ENCODE measurements at regions not wholly inside any gene's neighbourhood (a gene's known extent, or its start where the extent isn't known, plus 50 kb on each side); places are given as distances from the start of the nearest gene placed in this dataset.

DNA sequence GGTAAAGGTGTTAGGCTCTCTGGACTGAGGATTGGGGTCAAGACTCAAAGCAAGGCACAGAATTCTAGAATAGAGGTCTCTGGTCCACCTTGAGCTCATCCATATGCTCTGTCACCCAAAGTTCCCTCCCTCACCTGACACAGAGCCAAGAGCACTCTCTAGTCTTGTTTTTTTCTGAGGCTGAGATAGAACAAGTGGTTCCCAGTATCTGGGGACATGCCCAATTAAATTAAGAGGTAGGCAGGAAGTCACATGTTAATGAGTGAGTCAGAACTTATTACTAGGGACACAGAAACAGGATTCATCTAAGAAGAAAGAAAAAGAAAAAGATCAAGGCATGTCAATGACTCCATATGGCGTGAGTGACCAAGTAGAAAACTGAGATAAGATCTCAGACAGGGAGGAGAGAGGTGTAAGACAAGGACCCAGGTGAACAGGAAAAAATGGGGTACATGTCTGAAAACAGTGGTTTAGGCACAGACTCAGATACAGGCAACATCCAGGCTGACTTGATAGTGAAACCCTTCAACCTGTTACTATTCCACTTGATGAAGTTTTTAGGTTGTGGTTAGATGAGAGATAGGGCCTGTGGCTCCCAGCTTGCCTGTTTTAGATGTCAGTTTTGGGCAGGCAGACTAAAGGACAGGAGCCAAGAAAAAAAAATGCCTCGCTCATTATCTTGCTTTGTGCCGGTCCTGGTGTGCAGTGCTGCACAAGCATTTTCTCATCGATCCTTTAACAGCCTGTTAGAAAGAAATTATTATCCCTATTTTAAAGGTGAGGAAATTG, 609.9 kb downstream of the CCSER2 start:
- H3K4me1 ChIP-seq (ENCODE audit: insufficient read depth) = no peaks in the 10 kb centered on the region
- ATAC-seq (no peak), DNase-seq (ENCODE audit: low spot score) (no peak)
- Mint-ChIP-seq H3K27ac (no peak overlapping the region), H3K4me1 (peaks cover 7% of the 10 kb centered on the region), H3K4me3 (no peak overlapping the region), H3K27me3 (ENCODE audit: insufficient read depth, low read depth, poor library complexity) (no peaks in the 10 kb centered on the region), H3K36me3 (ENCODE audit: low read depth) (peaks cover 4% of the 10 kb centered on the region; the same call in 2 of the 3 replicates), H3K9me3 (peaks cover 87% of the 10 kb centered on the region)
- H3K9me2 ChIP-seq (ENCODE audit: insufficient read depth) = 0 out of 2 replicates have a peak, but pooled peaks cover 3% of the 10 kb centered on the region
- H3K4me3 ChIP-seq = no peak overlapping the region
- H3K27me3 ChIP-seq (ENCODE audit: insufficient read depth) = no peaks in the 10 kb centered on the region
- no peak overlapping the region for H3K4me2 ChIP-seq
- H2AFZ ChIP-seq = no peak overlapping the region
- H3K27ac ChIP-seq (ENCODE audit: low read depth) = no peak overlapping the region
- no peaks in the 10 kb centered on the region for H3F3A ChIP-seq (replicated peaks; ENCODE audit: low read depth)
- no peaks in the 10 kb centered on the region for H3K79me2 ChIP-seq (replicated peaks; ENCODE audit: insufficient read depth)
- no peaks in the 10 kb centered on the region for H4K20me1 ChIP-seq (replicated peaks; ENCODE audit: insufficient read depth)
- H3K36me3 ChIP-seq (ENCODE audit: insufficient read depth) = no peaks in the 10 kb centered on the region
- TF ChIP-seq, protein P1, sequence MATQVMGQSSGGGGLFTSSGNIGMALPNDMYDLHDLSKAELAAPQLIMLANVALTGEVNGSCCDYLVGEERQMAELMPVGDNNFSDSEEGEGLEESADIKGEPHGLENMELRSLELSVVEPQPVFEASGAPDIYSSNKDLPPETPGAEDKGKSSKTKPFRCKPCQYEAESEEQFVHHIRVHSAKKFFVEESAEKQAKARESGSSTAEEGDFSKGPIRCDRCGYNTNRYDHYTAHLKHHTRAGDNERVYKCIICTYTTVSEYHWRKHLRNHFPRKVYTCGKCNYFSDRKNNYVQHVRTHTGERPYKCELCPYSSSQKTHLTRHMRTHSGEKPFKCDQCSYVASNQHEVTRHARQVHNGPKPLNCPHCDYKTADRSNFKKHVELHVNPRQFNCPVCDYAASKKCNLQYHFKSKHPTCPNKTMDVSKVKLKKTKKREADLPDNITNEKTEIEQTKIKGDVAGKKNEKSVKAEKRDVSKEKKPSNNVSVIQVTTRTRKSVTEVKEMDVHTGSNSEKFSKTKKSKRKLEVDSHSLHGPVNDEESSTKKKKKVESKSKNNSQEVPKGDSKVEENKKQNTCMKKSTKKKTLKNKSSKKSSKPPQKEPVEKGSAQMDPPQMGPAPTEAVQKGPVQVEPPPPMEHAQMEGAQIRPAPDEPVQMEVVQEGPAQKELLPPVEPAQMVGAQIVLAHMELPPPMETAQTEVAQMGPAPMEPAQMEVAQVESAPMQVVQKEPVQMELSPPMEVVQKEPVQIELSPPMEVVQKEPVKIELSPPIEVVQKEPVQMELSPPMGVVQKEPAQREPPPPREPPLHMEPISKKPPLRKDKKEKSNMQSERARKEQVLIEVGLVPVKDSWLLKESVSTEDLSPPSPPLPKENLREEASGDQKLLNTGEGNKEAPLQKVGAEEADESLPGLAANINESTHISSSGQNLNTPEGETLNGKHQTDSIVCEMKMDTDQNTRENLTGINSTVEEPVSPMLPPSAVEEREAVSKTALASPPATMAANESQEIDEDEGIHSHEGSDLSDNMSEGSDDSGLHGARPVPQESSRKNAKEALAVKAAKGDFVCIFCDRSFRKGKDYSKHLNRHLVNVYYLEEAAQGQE (IDR thresholded peaks at IDR 0.05; ENCODE audit: unreplicated experiment) = no peak
- no peak for TF ChIP-seq ZNF114 (CRISPR knock-in tag; IDR thresholded peaks at IDR 0.05)
- TF ChIP-seq NANOG (IDR thresholded peaks at IDR 0.05; ENCODE audit: borderline replicate concordance) = no peak
- no peak for TF ChIP-seq ZNF331 (CRISPR knock-in tag; IDR thresholded peaks at IDR 0.05; ENCODE audit: low read depth)
- TF ChIP-seq CREB1 (CRISPR knock-in tag; IDR thresholded peaks at IDR 0.05; ENCODE audit: low read depth) = no peak
- TF ChIP-seq POLR2AphosphoS5 (IDR thresholded peaks at IDR 0.05; ENCODE audit: low read depth) = no peak
- no peak for TF ChIP-seq EZH2phosphoT487 (IDR thresholded peaks at IDR 0.05; ENCODE audit: unreplicated experiment)
- TF ChIP-seq JUNB (IDR thresholded peaks at IDR 0.05; ENCODE audit: unreplicated experiment) = no peak
- no peak for TF ChIP-seq EZH2 (IDR thresholded peaks at IDR 0.05; ENCODE audit: low read depth, unreplicated experiment)
- TF ChIP-seq, protein P2, sequence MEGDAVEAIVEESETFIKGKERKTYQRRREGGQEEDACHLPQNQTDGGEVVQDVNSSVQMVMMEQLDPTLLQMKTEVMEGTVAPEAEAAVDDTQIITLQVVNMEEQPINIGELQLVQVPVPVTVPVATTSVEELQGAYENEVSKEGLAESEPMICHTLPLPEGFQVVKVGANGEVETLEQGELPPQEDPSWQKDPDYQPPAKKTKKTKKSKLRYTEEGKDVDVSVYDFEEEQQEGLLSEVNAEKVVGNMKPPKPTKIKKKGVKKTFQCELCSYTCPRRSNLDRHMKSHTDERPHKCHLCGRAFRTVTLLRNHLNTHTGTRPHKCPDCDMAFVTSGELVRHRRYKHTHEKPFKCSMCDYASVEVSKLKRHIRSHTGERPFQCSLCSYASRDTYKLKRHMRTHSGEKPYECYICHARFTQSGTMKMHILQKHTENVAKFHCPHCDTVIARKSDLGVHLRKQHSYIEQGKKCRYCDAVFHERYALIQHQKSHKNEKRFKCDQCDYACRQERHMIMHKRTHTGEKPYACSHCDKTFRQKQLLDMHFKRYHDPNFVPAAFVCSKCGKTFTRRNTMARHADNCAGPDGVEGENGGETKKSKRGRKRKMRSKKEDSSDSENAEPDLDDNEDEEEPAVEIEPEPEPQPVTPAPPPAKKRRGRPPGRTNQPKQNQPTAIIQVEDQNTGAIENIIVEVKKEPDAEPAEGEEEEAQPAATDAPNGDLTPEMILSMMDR (conservative IDR thresholded peaks at IDR 0.05; ENCODE audit: low read depth in 2 of 2) = no peak

Data from GM23338 (cell line).